HCT116 (cell line): ENCODE measurements at regions not wholly inside any gene's neighbourhood (a gene's known extent, or its start where the extent isn't known, plus 50 kb on each side); places are given as distances from the start of the nearest gene placed in this dataset.

Experiments
- ATAC-seq: fragments of 200-7000 bp; cut with Tn5 transposase; 2 replicates; pipeline ENCODE4 v1.9.1; 2020; ENCODE audit warnings: mild to moderate bottlenecking, moderate library complexity
- BruUV-seq: library from RNA; stranded (reverse); fragments of 400-500 nt; replicated peaks from 2 replicates; lab custom pipeline; 2021; lab: Mats Ljungman, UMichigan
- CTCF ChIA-PET: fragments of 300-600 bp; sonication (Branson Sonifier 250); formaldehyde crosslinking; loops from one replicate; lab custom pipeline; 2021; ENCODE audit warnings: antibody characterized with exemption; lab: Charles Lee
- POLR2A ChIA-PET: fragments of 300-600, 350-600 bp; sonication (Branson Sonifier 250); formaldehyde crosslinking; loops from one replicate; lab custom pipeline; 2021; ENCODE audit warnings: antibody characterized with exemption; lab: Charles Lee
- RAD21 ChIA-PET, 2 experiments: fragments of 300-600 bp; sonication (Branson Sonifier 250); formaldehyde crosslinking; loops; one replicate each; lab custom pipeline; 2023; ENCODE audit warnings: low total read pairs in 2 of 2; ENCODE audit not compliant: uncharacterized antibody in 2 of 2, unreplicated experiment in 2 of 2, low non-redundant PET in 1 of 2; lab: Charles Lee
- DNase-seq: peaks from one replicate; pipeline ENCODE4 v3.0.0-alpha.2; 2010; ENCODE audit warnings: low read depth, low spot score
- H2AFZ ChIP-seq: fragments of 200-600 bp; shearing (Covaris generic), sonication (generic); 2 replicates; pipeline ENCODE4 v1.6.1; 2017; ENCODE audit warnings: low read depth, mixed run types, mixed read lengths, antibody characterized with exemption, low read length; ENCODE audit not compliant: poor library complexity, severe bottlenecking
- H3K27ac ChIP-seq: 2 replicates; pipeline ENCODE4 v1.5.1; 2012; ENCODE audit warnings: low read depth, low read length
- H3K27me3 ChIP-seq: fragments of 200-600 bp; sonication (generic); 2 replicates; pipeline ENCODE4 v1.6.1; 2016; ENCODE audit warnings: mixed run types, low read length, mixed read lengths; ENCODE audit not compliant: insufficient read depth
- H3K36me3 ChIP-seq, 2 experiments: fragments of 200-500 bp in 1 of 2; fragments of 200-600 bp in 1 of 2; sonication (Bioruptor generic) in 1 of 2; sonication (generic) in 1 of 2; 2 replicates each; pipeline versions ENCODE4 v1.5.1 to v1.6.1; 2014 to 2016; ENCODE audit warnings: low read length in 2 of 2, inconsistent platforms in 1 of 2, mixed read lengths in 1 of 2, mixed run types in 1 of 2; ENCODE audit not compliant: insufficient read depth in 2 of 2, control insufficient read depth in 1 of 2
- H3K4me1 ChIP-seq, 2 experiments: fragments of 200-600 bp in 1 of 2; sonication (generic) in 1 of 2; 2 replicates each; pipeline versions ENCODE4 v1.5.1 to v1.6.1; 2012 to 2017; ENCODE audit warnings: low read length in 2 of 2, inconsistent platforms in 1 of 2, mild to moderate bottlenecking in 1 of 2, mixed read lengths in 1 of 2, mixed run types in 1 of 2, moderate library complexity in 1 of 2; ENCODE audit not compliant: insufficient read depth in 2 of 2, control insufficient read depth in 1 of 2
- H3K4me2 ChIP-seq: fragments of 200-600 bp; sonication (generic); 2 replicates; pipeline ENCODE4 v1.6.1; 2017; ENCODE audit warnings: mixed run types, low read length, mixed read lengths
- H3K4me3 ChIP-seq, 2 experiments: fragments of 200-600 bp in 1 of 2; sonication (generic) in 1 of 2; replicated peaks in 1 of 2; 2 replicates each; pipeline ENCODE4 v1.5.1; 2011 to 2016; ENCODE audit warnings: low read length in 2 of 2, control low read depth in 1 of 2, low read depth in 1 of 2, mild to moderate bottlenecking in 1 of 2, mixed read lengths in 1 of 2, mixed run types in 1 of 2
- H3K79me2 ChIP-seq: fragments of 200-600 bp; sonication (generic); 2 replicates; pipeline ENCODE4 v1.6.1; 2017; ENCODE audit warnings: mild to moderate bottlenecking, mixed run types, low read length, moderate library complexity, mixed read lengths; ENCODE audit not compliant: insufficient read depth
- H3K9ac ChIP-seq: fragments of 200-600 bp; sonication (generic); 2 replicates; pipeline ENCODE4 v1.6.1; 2016; ENCODE audit warnings: low read length, mixed read lengths
- H3K9me2 ChIP-seq: fragments of 200-600 bp; sonication (generic), shearing (Covaris generic); 2 replicates; pipeline ENCODE4 v1.6.1; 2017; ENCODE audit warnings: mixed run types, mild to moderate bottlenecking, moderate library complexity; ENCODE audit not compliant: insufficient read depth
- H3K9me3 ChIP-seq, 2 experiments: fragments of 200-500 bp in 1 of 2; fragments of 200-600 bp in 1 of 2; sonication (Bioruptor generic) in 1 of 2; sonication (generic) in 1 of 2; 2 replicates each; pipeline ENCODE4 v1.6.1; 2014 to 2017; ENCODE audit warnings: low read length in 2 of 2, mixed read lengths in 2 of 2, inconsistent platforms in 1 of 2, low read depth in 1 of 2, mild to moderate bottlenecking in 1 of 2, mixed run types in 1 of 2, moderate library complexity in 1 of 2; ENCODE audit not compliant: control insufficient read depth in 1 of 2, insufficient read depth in 1 of 2
- H4K20me1 ChIP-seq: fragments of 200-600 bp; sonication (generic), shearing (Covaris generic); 2 replicates; pipeline ENCODE4 v1.6.1; 2017; ENCODE audit warnings: mixed run types, mild to moderate bottlenecking, moderate library complexity; ENCODE audit not compliant: insufficient read depth
- ATF3 ChIP-seq: IDR thresholded peaks from 2 replicates; pipeline ENCODE4 v1.6.1; 2012
- CBX3 ChIP-seq: IDR thresholded peaks from 2 replicates; pipeline ENCODE4 v1.6.1; 2012; ENCODE audit warnings: low read depth
- CEBPB ChIP-seq: IDR thresholded peaks from 2 replicates; pipeline ENCODE4 v1.6.1; 2012; ENCODE audit warnings: low read depth
- ELF1 ChIP-seq: IDR thresholded peaks from 2 replicates; pipeline ENCODE4 v1.6.1; 2012; ENCODE audit warnings: low read depth, borderline replicate concordance
- EZH2 ChIP-seq: fragments of 200-600 bp; sonication (generic); IDR thresholded peaks from 2 replicates; pipeline ENCODE4 v1.6.1; 2017; ENCODE audit warnings: antibody characterized with exemption, mixed run types
- EZH2phosphoT487 ChIP-seq: fragments of 200-600 bp; IDR thresholded peaks from 2 replicates; pipeline ENCODE4 v1.6.1; 2018; ENCODE audit warnings: antibody characterized with exemption, borderline replicate concordance
- FOSL1 ChIP-seq: IDR thresholded peaks from 2 replicates; pipeline ENCODE4 v1.6.1; 2012; ENCODE audit warnings: low read depth
- POLR2AphosphoS5 ChIP-seq: IDR thresholded peaks from 2 replicates; pipeline ENCODE4 v1.6.1; 2011; ENCODE audit warnings: mild to moderate bottlenecking, low read depth, low read length, moderate library complexity
- SIN3A ChIP-seq: IDR thresholded peaks from 2 replicates; pipeline ENCODE4 v1.6.1; 2012; ENCODE audit warnings: low read depth
- SP1 ChIP-seq: IDR thresholded peaks from 2 replicates; pipeline ENCODE4 v1.6.1; 2012; ENCODE audit warnings: low read depth
- SRF ChIP-seq: IDR thresholded peaks from 2 replicates; pipeline ENCODE4 v1.6.1; 2012; ENCODE audit warnings: low read depth
- TCF7L2 ChIP-seq: IDR thresholded peaks from 2 replicates; pipeline ENCODE4 v1.7.0; 2011; ENCODE audit warnings: borderline replicate concordance, inconsistent platforms; ENCODE audit not compliant: insufficient read depth, insufficient read length; ENCODE audit errors: extremely low read depth
- ZFX ChIP-seq: fragments of 450-650 bp; IDR thresholded peaks from 2 replicates; pipeline ENCODE4 v1.6.1; 2017
- intact Hi-C: fragments of 100-400 bp; cut with micrococcal nuclease; formaldehyde crosslinking; loops from 2 replicates; pipeline ENCODE4 v1.10.0; 2022
- TF ChIP-seq, protein P1 (sequence below): IDR thresholded peaks from 2 replicates; pipeline ENCODE4 v1.6.1; 2012; ENCODE audit warnings: low read depth
- TF ChIP-seq, protein P2 (sequence below), 3 experiments: fragments of 200-600 bp in 1 of 3; sonication (generic) in 1 of 3; IDR thresholded peaks in 2 of 3; conservative IDR thresholded peaks in 1 of 3; 2 replicates each; pipeline ENCODE4 v1.5.1; 2012 to 2017; ENCODE audit warnings: low read depth in 2 of 3, low read length in 2 of 3, antibody characterized with exemption in 1 of 3, borderline replicate concordance in 1 of 3, control low read depth in 1 of 3, mild to moderate bottlenecking in 1 of 3, mixed read lengths in 1 of 3, mixed run types in 1 of 3, moderate library complexity in 1 of 3; ENCODE audit not compliant: insufficient read depth in 1 of 3

DNA sequence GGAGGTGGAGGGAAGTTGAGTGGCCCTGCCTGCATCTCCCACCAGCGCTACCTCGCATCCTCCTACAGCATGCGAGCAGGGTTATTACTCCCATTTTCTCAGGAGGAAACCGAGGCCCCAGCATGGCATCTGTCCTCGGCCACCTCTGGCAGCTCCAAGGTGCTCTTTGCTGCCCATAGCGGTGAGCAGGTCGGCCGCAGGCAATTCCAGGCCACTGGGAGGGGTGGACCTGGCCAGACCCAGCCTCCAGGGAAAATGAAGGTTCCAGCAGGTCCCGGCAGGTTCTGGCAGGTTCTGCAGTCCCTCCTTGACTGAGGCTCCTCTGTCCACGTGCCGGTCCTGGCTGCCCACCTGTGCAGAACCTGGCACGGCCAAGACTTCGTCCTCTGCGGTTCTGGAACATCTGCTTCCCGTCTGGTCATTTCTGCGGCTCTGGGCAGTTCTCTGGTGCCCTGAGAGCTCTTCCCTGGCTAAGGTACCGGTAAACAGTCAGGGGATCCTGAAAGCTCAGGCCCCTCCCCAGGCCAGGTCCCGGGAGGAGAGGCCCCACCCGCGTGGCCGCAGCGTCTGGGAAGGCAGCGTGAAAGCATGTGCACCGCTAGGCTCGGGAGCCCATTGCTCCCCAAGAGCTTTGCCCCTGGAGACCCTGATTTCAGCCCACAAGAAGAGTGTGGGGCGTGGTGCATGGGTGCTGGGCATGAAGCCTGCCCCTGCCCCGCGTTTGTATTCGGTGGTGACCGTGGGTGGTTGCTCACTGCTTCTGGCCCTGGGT lies 112.0 kb upstream of the ADRA2C start (continued):
- TF ChIP-seq, protein P1, sequence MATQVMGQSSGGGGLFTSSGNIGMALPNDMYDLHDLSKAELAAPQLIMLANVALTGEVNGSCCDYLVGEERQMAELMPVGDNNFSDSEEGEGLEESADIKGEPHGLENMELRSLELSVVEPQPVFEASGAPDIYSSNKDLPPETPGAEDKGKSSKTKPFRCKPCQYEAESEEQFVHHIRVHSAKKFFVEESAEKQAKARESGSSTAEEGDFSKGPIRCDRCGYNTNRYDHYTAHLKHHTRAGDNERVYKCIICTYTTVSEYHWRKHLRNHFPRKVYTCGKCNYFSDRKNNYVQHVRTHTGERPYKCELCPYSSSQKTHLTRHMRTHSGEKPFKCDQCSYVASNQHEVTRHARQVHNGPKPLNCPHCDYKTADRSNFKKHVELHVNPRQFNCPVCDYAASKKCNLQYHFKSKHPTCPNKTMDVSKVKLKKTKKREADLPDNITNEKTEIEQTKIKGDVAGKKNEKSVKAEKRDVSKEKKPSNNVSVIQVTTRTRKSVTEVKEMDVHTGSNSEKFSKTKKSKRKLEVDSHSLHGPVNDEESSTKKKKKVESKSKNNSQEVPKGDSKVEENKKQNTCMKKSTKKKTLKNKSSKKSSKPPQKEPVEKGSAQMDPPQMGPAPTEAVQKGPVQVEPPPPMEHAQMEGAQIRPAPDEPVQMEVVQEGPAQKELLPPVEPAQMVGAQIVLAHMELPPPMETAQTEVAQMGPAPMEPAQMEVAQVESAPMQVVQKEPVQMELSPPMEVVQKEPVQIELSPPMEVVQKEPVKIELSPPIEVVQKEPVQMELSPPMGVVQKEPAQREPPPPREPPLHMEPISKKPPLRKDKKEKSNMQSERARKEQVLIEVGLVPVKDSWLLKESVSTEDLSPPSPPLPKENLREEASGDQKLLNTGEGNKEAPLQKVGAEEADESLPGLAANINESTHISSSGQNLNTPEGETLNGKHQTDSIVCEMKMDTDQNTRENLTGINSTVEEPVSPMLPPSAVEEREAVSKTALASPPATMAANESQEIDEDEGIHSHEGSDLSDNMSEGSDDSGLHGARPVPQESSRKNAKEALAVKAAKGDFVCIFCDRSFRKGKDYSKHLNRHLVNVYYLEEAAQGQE: no peak
- TF ChIP-seq SRF: no peak
- TF ChIP-seq SIN3A: no peak
- no peak for TF ChIP-seq ATF3
- TF ChIP-seq EZH2phosphoT487: no peak
- TF ChIP-seq ELF1: no peak
- TF ChIP-seq FOSL1: no peak
- TF ChIP-seq SP1: no peak
- TF ChIP-seq, all 23 proteins: peak for 0

- Histone ChIP-seq H4K20me1 (no peaks in the 10 kb centered on the region), H3K9me2 (no peaks in the 10 kb centered on the region), H3K27me3 (peaks cover 7% of the 10 kb centered on the region; the same call in 1 of the 2 replicates), H3K9ac (no peak overlapping the region), H3K36me3 (no peaks in the 10 kb centered on the region), H3K4me3 (no peak overlapping the region), H3K79me2 (no peaks in the 10 kb centered on the region), H2AFZ (no peak overlapping the region), H3K4me2 (no peak overlapping the region), H3K9me3 (no peaks in the 10 kb centered on the region), H3K27ac (no peak overlapping the region), H3K4me1 (no peaks in the 10 kb centered on the region)
- ChIA-PET POLR2A (no interaction called here), CTCF (no interaction called here), RAD21 (no interaction called here)
- DNase-seq: no peak
- ATAC-seq: no peak
- intact Hi-C loops: no loop called here
- BruUV-seq: no TSS peak
- TF ChIP-seq CBX3 (no peak), TCF7L2 (no peak), ZFX (no peak), SP1 (no peak), CEBPB (no peak), POLR2AphosphoS5 (no peak), SRF (no peak), SIN3A (no peak), FOSL1 (no peak), EZH2 (no peak)
- TF ChIP-seq, protein P1: no peak
- TF ChIP-seq, protein P2, sequence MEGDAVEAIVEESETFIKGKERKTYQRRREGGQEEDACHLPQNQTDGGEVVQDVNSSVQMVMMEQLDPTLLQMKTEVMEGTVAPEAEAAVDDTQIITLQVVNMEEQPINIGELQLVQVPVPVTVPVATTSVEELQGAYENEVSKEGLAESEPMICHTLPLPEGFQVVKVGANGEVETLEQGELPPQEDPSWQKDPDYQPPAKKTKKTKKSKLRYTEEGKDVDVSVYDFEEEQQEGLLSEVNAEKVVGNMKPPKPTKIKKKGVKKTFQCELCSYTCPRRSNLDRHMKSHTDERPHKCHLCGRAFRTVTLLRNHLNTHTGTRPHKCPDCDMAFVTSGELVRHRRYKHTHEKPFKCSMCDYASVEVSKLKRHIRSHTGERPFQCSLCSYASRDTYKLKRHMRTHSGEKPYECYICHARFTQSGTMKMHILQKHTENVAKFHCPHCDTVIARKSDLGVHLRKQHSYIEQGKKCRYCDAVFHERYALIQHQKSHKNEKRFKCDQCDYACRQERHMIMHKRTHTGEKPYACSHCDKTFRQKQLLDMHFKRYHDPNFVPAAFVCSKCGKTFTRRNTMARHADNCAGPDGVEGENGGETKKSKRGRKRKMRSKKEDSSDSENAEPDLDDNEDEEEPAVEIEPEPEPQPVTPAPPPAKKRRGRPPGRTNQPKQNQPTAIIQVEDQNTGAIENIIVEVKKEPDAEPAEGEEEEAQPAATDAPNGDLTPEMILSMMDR (IDR thresholded peaks at IDR 0.05 in 2 of 3, conservative IDR thresholded peaks at IDR 0.05 in 1 of 3; ENCODE audit: borderline replicate concordance in 1 of 3, insufficient read depth in 1 of 3, low read depth in 2 of 3, low read length in 2 of 3): no peak
Observed at GRCh38 chr4:3652586-3652985, 113.6 kb upstream of the ADRA2C start.
